Natural killer cell (primary cell): ENCODE measurements at regions not wholly inside any gene's neighbourhood (a gene's known extent, or its start where the extent isn't known, plus 50 kb on each side); places are given as distances from the start of the nearest gene placed in this dataset.

ENCODE experiments used
- ATAC-seq, 3 donors: fragments of 150-1000 bp in 2 of 3; fragments of 200-7000 bp in 1 of 3; cut with Tn5 transposase; 1 replicate in 1 of 3; 2 replicates in 2 of 3; pipeline ENCODE4 v1.10.0; 2021; ENCODE audit warnings: mild to moderate bottlenecking in 2 of 3, moderate library complexity in 2 of 3
- DNase-seq, 2 donors: peaks; one replicate each; pipeline versions ENCODE4 v3.0.0 to v3.0.0-alpha.2; 2013 to 2021; ENCODE audit warnings: mixed read lengths in 1 of 2
- H3K27ac ChIP-seq: one replicate; pipeline ENCODE4 v1.5.1; 2013; ENCODE audit warnings: mild to moderate bottlenecking, low read length
- H3K27me3 ChIP-seq: one replicate; pipeline ENCODE4 v1.6.1; 2013; ENCODE audit warnings: low read length; ENCODE audit not compliant: control insufficient read depth, insufficient read depth
- H3K36me3 ChIP-seq: one replicate; pipeline ENCODE4 v1.6.1; 2013; ENCODE audit warnings: low read length; ENCODE audit not compliant: control insufficient read depth, insufficient read depth
- H3K4me1 ChIP-seq: one replicate; pipeline ENCODE4 v1.6.1; 2013; ENCODE audit warnings: low read length; ENCODE audit not compliant: control insufficient read depth, insufficient read depth
- H3K4me3 ChIP-seq: one replicate; pipeline ENCODE4 v1.5.1; 2013; ENCODE audit warnings: low read length
- H3K9me3 ChIP-seq: one replicate; pipeline ENCODE4 v1.6.1; 2013; ENCODE audit warnings: low read length; ENCODE audit not compliant: control insufficient read depth, insufficient read depth
- H3K27ac Mint-ChIP-seq, 2 donors: one replicate each; pipeline ENCODE4 v1.8.0; 2022; ENCODE audit warnings: mild to moderate bottlenecking in 2 of 2, mixed read lengths in 2 of 2, moderate library complexity in 1 of 2
- H3K27me3 Mint-ChIP-seq, 2 donors: one replicate each; pipeline ENCODE4 v1.8.0; 2022; ENCODE audit warnings: low read depth in 2 of 2, mixed read lengths in 2 of 2
- H3K36me3 Mint-ChIP-seq: one replicate; pipeline ENCODE4 v1.8.0; 2022; ENCODE audit warnings: mixed read lengths
- H3K4me1 Mint-ChIP-seq, 2 donors: one replicate each; pipeline ENCODE4 v1.8.0; 2022; ENCODE audit warnings: mixed read lengths in 2 of 2
- H3K4me3 Mint-ChIP-seq: one replicate; pipeline ENCODE4 v1.8.0; 2022; ENCODE audit warnings: mild to moderate bottlenecking, moderate library complexity, mixed read lengths
- H3K9me3 Mint-ChIP-seq, 2 donors: one replicate each; pipeline ENCODE4 v1.8.0; 2022; ENCODE audit warnings: mixed read lengths in 2 of 2
- WGBS: methylation state at CpG from one replicate; pipeline ENCODE4 v1.1.7; 2013; ENCODE audit warnings: missing lambda C conversion rate; ENCODE audit not compliant: insufficient coverage; 5-methylcytosine and 5-hydroxymethylcytosine counted together
- intact Hi-C: fragments of 100-400 bp; cut with micrococcal nuclease; formaldehyde crosslinking; loops from one replicate; pipeline ENCODE4 v1.14.2; 2022
- TF ChIP-seq, protein P1 (sequence below): fragments of 200-600 bp; IDR thresholded peaks from one replicate; pipeline ENCODE4 v1.8.0; 2022; ENCODE audit warnings: antibody characterized with exemption

DNA sequence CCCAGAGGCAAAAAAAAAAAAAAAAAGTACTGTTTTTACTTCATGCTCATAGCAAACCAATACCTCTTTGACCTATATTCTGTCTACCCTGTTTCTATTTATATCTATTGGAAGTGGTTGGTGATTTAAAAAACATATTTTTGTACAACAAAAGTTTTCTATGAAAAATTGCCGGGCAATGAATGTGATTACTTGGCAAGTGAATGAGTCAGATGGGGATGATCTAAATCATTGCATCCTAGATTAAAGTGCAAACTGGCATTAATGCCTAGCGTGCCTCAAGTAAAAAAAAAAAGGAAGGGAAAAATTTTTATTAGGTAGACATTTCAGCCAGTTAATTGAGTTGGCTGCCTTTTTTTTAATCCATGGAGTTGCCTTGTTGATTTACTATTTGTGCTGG lies 500.6 kb downstream of the KCTD12 start:
- DNase-seq: no peak
- H3K27ac Mint-ChIP-seq: no peak overlapping the region
- H3K4me3 Mint-ChIP-seq: no peak overlapping the region
- peaks cover 0 to 2% of the 10 kb centered on the region in 2 donors for H3K9me3 Mint-ChIP-seq
- intact Hi-C loops: no loop called here
- Histone ChIP-seq H3K27me3 (no peaks in the 10 kb centered on the region), H3K27ac (no peak overlapping the region), H3K36me3 (no peaks in the 10 kb centered on the region), H3K9me3 (no peaks in the 10 kb centered on the region), H3K4me1 (no peaks in the 10 kb centered on the region), H3K4me3 (no peak overlapping the region)
- no peak for ATAC-seq
- H3K36me3 Mint-ChIP-seq: no peaks in the 10 kb centered on the region
- 77% methylated on average over 2 of the region's 2 CpGs for WGBS
- no peaks in the 10 kb centered on the region for H3K27me3 Mint-ChIP-seq
- no peaks in the 10 kb centered on the region for H3K4me1 Mint-ChIP-seq
- TF ChIP-seq, protein P1, sequence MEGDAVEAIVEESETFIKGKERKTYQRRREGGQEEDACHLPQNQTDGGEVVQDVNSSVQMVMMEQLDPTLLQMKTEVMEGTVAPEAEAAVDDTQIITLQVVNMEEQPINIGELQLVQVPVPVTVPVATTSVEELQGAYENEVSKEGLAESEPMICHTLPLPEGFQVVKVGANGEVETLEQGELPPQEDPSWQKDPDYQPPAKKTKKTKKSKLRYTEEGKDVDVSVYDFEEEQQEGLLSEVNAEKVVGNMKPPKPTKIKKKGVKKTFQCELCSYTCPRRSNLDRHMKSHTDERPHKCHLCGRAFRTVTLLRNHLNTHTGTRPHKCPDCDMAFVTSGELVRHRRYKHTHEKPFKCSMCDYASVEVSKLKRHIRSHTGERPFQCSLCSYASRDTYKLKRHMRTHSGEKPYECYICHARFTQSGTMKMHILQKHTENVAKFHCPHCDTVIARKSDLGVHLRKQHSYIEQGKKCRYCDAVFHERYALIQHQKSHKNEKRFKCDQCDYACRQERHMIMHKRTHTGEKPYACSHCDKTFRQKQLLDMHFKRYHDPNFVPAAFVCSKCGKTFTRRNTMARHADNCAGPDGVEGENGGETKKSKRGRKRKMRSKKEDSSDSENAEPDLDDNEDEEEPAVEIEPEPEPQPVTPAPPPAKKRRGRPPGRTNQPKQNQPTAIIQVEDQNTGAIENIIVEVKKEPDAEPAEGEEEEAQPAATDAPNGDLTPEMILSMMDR: no peak

DNA sequence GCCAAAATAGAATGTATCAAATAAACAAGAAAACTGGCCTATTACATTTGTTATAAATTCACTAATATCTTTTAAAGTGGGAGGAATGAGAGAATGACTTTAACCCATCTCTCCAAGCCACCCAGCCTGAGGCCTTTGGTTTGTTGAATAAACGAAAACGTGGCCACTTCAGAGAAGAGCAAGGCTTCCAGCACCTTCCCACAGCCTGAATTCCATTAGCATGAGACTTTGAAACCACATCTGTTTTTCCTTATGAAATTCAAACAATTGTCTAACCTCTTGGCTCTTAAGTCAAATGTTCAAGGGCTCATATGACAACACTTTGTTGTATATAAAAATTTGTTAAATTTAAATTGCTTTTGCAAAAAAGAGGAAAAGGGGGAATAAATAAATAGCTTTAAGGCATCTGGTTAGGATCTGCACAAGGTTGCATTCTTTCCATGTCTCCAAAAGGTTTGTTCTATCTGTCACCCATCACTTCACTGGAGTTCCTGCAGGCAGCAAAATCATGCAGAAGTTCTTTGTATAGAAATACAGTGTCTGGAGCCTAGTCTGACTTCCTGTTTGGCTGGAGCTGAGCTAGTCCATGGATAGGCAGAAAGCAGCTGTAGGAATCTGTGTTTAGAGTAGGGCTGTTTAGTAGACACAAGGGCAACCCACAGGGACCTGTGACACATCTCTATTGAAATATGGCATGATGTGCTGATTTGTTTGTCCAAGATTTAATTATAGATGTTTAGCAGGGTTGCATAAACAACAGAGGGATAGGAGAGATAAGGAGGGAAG lies 502.3 kb downstream of the KCTD12 start:
- H3K27me3 ChIP-seq: no peaks in the 10 kb centered on the region
- Mint-ChIP-seq H3K4me1 (no peaks in the 10 kb centered on the region), H3K27ac (no peak overlapping the region), H3K27me3 (no peaks in the 10 kb centered on the region), H3K9me3 (peaks cover 0 to 4% of the 10 kb centered on the region in 2 donors), H3K36me3 (no peaks in the 10 kb centered on the region), H3K4me3 (no peak overlapping the region)
- no peak for ATAC-seq
- no peak overlapping the region for H3K4me3 ChIP-seq
- WGBS: 85% methylated on average over 2 of the region's 2 CpGs
- DNase-seq: no peak
- H3K36me3 ChIP-seq: no peaks in the 10 kb centered on the region
- intact Hi-C loops: no loop called here
- H3K4me1 ChIP-seq: no peaks in the 10 kb centered on the region
- H3K9me3 ChIP-seq: no peaks in the 10 kb centered on the region
- TF ChIP-seq, protein P1: no peak
- no peak overlapping the region for H3K27ac ChIP-seq

DNA sequence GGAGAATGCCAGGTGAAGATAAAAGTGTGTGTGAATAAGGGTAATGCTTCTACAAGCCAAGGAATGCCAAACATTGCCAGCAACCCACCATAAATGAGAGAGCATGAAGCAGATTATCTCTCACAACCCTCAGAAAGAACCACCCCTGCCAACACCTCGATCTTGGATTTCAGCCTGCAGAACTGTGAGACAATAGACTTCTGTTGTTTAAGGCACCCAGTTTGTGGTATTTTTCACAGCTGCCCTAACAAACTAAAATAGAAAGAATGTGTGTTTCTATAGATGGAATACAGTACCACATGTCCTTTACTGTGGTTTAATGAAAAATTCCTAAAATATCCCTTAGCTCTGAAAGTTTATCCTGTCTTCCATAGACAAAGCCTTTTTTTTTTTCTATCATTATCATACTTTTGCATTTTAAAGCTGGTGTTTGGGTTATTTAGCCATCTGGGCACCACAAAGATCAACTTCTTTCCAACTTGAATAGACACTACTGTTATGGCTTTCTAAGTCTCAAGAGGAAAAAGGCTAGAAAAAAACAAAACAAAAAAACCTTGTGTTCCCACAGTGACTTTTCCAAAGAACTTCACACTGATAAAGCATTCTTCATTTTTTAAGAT lies 505.6 kb downstream of the KCTD12 start:
- no peak overlapping the region for H3K4me3 ChIP-seq
- DNase-seq (no peak), ATAC-seq (no peak)
- WGBS: 88% methylated on average over 1 of the region's 1 CpG
- no peaks in the 10 kb centered on the region for H3K27me3 ChIP-seq
- no peaks in the 10 kb centered on the region for H3K36me3 ChIP-seq
- no peak overlapping the region for H3K27ac Mint-ChIP-seq
- H3K9me3 ChIP-seq: no peaks in the 10 kb centered on the region
- TF ChIP-seq, protein P1: no peak
- no peaks in the 10 kb centered on the region for H3K27me3 Mint-ChIP-seq
- no peaks in the 10 kb centered on the region for H3K4me1 Mint-ChIP-seq
- no peak overlapping the region for H3K4me3 Mint-ChIP-seq
- intact Hi-C loops: no loop called here
- H3K4me1 ChIP-seq: no peaks in the 10 kb centered on the region
- peaks cover 0 to 4% of the 10 kb centered on the region in 2 donors for H3K9me3 Mint-ChIP-seq
- H3K27ac ChIP-seq: no peak overlapping the region
- H3K36me3 Mint-ChIP-seq: no peaks in the 10 kb centered on the region
